Dermis blood vessel endothelial cell (primary cell): ENCODE measurements at regions not wholly inside any gene's neighbourhood (a gene's known extent, or its start where the extent isn't known, plus 50 kb on each side); places are given as distances from the start of the nearest gene placed in this dataset.

ENCODE experiments used
- DNase-seq: peaks from one replicate; pipeline ENCODE4 v3.0.0; 2010

DNA sequence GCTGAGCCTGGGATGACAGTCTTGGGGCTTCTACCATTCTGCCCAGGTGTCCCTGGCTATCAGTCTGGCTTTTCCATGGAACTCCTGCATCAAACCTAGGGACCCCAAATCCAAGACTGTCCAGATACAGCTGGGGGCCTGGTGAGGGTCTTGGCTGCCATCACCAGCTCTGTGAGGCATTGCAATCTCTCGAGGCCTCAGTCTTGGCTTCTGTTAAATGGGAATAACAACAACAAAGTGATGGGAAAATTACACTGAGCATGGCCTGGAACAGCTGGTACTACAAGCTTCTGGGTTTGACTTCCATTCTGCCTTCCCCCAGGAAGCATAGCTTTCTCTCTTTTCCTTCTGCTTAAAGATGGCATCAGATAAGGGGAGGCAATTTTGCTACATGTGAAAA lies 50.0 kb upstream of the LCTL start:
- no peak for DNase-seq

GRCh38 chr15:66617137-66618090 lies 51.6 kb upstream of the LCTL start:
- DNase-seq = peak; percentile 96

DNA sequence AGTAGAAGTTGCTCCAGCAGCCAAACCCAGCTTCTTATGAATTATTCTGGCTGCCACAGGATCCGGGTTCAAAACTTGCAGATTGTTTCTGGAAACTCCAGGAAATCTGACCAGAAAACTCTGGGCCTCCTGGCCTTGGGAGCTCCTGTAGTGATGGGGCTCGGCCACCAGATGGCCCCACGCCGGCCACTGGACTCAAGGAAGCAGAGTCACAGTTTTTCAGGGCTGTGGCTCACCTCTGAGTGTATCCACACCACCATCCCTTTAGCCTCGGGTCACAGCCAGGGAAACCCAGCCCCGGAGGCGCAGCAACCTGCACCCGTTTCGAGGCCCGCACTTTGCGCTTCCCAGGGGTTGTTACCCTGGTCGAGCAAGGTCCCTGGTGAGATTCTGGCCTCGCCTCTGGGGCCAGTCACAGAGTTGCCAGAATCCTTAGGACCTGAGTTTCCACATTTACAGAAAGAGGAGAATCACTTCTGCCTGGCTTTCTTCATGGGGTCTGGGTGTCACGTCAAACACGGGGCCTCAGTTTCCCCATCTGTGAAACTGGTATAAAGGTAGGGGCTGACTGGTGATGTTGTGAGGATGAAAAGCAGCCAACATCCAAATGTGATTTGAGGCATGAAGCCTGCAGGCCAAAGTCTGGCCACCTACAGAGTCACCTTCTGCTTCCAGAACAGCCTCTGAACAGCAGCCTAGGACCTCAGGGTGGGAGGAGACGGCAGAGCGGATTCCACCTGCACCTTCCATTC lies 53.5 kb upstream of the LCTL start:
- peak; percentile 86 for DNase-seq

GRCh38 chr15:66620341-66620740 lies 54.5 kb upstream of the LCTL start:
- DNase-seq = no peak

- no peak for DNase-seq
Observed at GRCh38 chr15:66620744-66621344, 55.0 kb upstream of the LCTL start.

DNA sequence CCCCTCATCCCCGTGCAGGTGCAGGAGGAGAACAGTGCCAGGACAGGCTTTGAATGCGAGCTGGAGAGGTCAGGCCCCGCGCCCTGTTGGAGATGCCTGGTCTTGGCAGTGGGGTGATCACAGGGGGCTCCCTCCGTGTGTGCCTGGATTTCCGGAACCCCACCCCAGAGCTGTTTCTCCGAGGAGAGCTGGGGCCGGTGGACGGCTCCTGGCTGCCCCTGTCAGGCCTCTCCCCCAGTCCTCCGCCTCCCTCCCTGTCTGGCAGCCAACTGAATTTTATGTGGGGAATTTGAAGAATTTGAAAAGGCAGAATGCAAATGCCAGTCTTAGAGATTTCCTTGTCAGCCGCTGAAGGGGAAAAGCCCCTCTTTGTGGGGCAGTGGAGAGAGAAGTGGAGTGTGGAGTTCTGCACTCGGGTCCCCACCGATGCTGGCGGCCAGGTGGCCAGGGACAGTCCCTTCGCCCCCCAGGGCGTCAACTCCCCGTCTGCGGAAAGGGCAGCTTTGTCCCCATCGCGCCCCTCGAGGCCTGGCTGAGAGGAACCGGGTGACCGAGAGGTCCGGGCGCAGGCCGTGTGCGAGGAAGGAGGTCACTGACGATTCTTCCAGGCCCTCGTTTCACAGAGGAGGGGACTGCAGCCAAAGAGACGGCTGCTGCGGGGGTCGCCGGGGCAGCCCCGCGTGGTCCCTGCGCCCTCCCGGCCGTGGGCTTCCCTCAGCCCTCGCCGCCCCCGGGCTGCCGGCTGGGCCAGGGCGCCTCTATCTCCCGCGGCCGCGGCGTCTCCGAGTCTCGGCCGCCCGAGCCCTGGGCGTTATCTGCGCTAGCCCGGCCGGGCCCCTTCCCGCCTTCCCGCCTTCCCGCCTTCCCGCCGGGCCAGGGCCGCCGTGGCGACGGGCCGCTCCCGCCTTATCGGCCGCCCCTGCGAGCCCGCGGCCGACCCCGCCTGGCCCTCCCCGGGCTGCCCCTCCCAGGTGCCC lies 56.0 kb upstream of the LCTL start:
- DNase-seq = no peak

DNA sequence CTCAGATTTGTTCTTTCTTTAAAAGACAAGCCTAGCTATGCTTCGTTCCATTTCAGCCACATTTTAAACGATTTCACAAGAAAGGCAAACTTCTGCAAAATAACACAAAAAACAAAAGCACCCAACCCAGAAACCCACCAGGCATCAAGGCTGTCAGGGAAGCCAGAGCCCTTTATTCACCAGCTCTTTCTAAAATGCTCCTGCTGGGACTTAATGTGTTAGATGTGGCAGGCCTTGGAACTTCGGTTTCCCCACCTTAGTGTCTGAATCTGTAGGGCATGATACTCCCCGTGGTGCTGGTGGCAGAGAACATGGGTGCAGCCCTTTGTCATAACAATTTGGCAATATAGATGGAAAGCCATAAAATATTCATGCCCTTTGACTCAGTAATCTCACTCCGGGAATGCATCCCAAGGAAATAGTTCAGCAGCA lies 56.8 kb upstream of the LCTL start:
- DNase-seq = no peak

DNA sequence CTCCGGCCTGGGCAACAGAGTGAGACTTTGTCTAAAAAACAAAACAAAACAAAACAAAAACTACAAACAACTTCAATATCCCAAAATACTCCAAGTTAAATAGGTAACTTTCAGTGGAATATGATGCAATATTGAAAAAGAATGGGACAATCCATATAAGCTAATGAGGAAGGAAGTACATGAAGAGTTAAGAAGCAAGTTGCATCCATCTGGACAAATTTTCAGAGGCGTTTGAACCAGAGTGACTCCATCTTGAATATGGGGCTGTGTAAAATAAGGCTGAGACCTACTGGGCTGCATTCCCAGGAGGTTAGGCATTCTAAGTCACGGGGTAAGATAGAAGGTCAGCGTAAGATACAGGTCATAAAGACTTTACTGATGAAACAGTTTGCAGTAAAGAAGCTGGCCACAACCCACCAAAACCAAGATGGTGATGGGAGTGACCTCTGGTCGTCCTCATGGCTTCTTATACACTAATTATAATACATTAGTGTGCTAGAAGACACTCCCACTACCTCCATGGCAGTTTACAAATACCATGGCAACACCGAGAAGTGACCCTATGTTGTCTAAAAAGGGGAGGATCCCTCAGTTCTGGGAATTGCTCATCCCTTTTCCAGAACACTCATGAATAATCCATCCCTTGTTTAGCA lies 58.1 kb upstream of the LCTL start:
- no peak for DNase-seq

DNA sequence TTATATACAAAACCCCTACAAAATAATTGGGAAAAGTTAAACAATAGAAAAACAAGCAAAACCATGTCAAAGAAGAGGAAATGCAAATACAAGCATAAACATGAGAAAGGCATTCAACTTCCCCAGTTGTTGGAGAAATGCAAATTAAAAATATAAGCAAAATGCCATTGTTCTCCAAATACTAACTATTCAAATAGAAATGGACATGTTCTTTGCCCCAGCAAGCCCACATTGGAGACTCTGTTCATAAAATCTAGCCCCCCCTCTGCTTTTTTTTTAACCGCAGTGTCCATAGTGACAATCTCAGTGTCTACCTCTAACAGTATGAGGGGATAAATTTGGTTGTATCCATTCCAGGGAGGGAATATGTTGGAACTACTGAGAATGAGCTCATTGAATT lies 59.7 kb upstream of the LCTL start:
- no peak for DNase-seq

DNA sequence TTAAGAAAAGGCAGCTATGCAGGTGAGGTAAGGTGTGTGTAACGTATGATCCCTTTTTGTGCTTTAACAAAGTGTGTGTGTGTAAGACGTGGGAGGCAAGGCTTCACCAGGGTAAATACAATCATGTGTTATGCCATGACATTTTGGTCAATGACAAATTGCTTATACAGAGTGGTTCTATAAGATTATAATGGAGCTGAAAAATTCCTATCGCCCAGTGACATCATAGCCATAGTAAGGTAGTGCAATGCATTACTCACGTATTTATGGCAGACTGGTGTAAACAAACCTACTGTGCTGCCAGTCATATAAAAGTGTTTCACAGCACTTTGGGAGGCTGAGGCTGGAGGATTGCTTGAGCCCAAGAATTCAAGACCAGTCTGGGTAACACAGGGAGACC lies 60.2 kb upstream of the LCTL start:
- no peak for DNase-seq

DNA sequence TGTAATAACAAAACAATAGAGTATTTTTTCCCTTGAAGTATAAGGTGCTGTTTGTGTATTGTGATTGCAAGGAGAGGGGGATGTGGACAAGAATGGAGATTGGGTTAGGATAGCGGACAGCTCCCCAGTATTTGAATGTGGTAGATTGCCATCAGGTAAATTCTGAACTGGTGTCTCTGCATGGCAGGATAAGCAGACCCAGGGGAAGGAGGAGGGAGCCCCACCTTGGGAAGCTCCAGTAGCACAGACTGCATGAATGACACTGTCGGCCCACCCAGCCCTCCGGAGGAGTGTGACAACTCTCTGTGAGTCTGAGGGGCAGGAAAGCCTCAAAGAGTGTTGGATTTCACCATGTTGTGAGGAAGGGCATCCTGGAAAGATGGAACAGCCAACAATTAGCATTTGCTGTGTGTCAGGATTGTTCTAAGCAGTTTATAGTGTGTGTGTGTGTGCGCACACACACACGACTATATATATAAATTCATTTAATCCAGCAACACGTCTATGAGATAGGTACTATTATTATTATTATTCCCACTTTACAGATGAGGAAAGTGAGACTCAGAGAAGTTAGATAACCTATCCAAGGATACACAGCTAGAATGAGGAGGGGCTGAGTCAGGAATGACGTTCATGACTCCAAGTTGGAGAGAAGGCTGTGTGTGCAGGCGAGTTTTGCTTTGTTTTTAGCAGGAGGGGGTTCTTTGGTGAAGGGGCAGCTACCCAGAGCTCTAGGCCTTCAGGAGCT lies 63.4 kb upstream of the LCTL start:
- no peak for DNase-seq

DNA sequence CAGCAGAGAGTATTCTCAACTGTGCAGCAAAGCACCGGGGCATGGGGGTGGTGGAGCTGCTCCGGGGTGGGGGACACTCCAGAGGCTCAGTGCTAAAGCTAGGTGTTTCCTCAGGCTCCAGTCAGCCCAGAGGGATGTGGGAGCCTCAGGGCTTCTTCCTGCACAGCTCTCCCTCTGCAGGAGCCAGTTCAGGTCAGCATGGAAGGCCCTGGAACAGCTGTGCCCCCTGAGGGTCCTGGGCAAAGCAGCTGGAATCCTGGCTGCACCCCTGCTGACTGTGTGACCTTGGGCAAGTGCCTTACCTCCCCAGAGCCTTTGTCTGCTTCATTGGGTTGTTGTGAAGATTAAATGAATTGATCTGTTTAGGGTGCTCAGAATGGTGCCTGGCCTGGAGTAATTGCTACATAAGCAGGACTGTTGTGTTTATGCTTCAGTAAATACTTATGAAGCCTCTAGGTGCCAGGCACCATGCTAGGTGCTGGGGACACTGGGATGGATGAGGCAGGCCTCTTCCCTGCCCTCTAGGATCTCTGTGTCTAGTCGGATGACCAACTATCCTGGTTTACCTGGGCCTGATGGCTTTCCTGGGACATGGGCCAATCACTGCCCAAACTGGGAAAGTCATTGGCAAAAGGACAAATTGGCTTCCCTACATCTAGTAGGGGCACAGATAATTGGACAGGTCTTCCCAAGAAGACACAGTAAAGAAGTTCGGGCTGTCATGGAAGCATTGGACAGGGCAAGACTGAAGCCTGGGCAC lies 64.2 kb upstream of the LCTL start:
- no peak for DNase-seq

DNA sequence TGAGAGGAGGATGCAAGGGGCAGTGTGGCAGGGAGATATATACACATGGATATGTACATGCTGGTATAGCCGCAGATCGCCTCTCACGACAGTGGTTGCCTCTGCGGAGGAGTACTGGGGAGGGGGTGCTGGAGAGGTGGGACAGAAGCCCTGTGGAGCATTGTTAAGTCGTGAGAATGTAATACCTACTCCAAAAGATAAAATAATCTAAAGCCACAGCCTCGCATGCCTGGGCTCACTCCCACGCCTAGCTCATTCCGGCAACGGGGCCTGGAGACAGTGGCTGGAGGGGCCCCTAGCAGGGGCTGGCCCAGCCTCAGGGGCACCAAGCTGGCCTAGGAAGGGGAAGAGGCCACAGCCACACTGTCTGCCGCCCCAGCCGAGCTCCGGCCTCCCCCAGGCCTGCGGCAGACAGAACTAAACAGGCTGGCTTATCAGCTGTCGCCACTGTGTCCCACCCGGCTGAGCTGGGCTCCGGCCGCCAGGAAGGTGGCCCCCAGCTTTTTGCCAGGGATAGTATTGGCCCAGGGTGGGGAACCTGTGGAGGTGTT lies 65.1 kb upstream of the LCTL start:
- no peak for DNase-seq

GRCh38 chr15:66631616-66632263 lies 65.9 kb upstream of the LCTL start:
- DNase-seq = no peak

DNA sequence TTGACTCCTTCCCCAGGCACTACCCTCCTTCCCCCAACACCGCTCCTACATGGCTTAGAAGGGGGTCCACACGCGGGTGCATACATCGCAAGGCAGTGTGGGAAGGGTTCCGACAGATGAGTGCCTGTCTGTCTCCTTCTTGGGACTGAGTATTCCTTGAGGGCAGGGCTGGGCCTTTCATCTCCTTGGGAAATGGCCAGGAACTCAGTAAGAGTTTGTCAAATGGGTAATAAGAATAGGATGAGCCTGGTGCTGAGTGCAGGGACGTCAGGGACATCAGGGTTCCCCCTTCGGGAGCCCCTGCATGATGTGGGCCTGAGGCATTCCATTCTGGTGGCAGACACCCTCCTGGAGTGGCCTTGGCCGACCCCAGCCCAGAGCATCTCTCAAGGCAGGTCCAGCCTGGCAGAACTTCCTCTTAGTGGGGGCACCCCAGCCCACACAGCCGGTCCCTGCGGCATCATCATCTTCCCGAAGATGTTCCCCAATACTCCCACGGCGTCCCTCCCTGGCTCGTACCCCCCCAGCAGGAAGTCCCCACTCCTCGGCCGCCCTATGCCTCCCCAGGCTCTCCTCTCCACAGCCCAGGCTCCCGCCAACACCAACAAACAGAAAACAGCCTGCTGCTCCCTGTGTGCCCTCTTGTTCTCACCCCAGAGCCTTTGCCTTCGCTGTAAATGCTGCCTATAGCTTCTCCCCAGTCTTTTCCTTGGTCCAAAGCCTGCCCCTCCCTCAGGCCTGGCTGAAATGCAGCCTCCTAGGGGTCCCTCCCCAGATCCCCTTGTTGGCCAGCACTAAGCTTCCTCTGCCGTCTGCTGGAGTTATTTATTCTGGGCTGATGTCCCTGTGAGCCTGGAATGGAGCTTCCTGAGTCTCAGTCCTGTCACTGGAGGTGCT lies 67.5 kb upstream of the LCTL start:
- DNase-seq = no peak

- no peak for DNase-seq
Observed at GRCh38 chr15:66633938-66634250, 68.1 kb upstream of the LCTL start.

DNA sequence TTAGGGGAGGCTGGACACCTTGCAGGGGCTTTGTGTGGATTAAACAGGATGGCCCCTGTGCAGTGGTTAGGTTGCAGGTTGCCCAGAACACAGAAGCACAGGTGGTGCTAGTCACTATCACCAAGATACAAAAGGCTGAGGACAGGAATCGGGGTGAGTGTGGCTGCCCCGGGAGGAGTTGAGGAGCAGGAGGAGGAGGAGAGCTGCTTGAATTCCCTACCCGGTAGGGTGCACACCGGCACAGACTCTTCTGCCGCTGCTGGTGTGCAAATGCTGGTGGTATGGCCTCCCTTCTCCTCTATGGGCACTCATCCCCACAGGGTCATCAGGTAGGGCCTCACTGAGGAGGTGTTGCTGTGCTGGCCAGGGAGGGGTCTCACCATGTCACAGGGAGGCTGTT lies 67.5 kb upstream of the SMAD6 start:
- DNase-seq = no peak

DNA sequence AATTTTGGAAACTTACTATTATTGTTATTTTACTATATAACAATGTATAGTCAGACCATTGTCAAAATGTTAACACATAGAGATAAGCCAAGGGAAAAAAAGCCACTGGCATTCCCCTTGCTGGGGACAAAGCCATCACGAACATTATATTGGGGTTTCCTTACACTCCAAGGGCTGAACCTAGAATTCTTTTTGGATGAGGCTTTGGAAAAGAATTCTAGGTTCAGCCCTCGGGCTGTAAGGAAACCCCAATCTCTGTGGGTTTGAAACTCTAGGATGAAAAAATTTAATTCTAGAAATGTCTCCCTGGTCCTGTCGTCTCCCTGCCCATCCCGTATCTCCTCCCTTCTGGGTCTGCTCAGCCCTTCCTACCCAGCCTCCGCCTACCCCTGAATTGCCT lies 67.0 kb upstream of the SMAD6 start:
- DNase-seq = no peak
